HCT116 (cell line): ENCODE measurements at regions not wholly inside any gene's neighbourhood (a gene's known extent, or its start where the extent isn't known, plus 50 kb on each side); places are given as distances from the start of the nearest gene placed in this dataset.

Experiments
- ATAC-seq: fragments of 200-7000 bp; cut with Tn5 transposase; 2 replicates; pipeline ENCODE4 v1.9.1; 2020; ENCODE audit warnings: mild to moderate bottlenecking, moderate library complexity
- BruUV-seq: library from RNA; stranded (reverse); fragments of 400-500 nt; replicated peaks from 2 replicates; lab custom pipeline; 2021; lab: Mats Ljungman, UMichigan
- CTCF ChIA-PET: fragments of 300-600 bp; sonication (Branson Sonifier 250); formaldehyde crosslinking; loops from one replicate; lab custom pipeline; 2021; ENCODE audit warnings: antibody characterized with exemption; lab: Charles Lee
- POLR2A ChIA-PET: fragments of 300-600, 350-600 bp; sonication (Branson Sonifier 250); formaldehyde crosslinking; loops from one replicate; lab custom pipeline; 2021; ENCODE audit warnings: antibody characterized with exemption; lab: Charles Lee
- RAD21 ChIA-PET, 2 experiments: fragments of 300-600 bp; sonication (Branson Sonifier 250); formaldehyde crosslinking; loops; one replicate each; lab custom pipeline; 2023; ENCODE audit warnings: low total read pairs in 2 of 2; ENCODE audit not compliant: uncharacterized antibody in 2 of 2, unreplicated experiment in 2 of 2, low non-redundant PET in 1 of 2; lab: Charles Lee
- DNase-seq: peaks from one replicate; pipeline ENCODE4 v3.0.0-alpha.2; 2010; ENCODE audit warnings: low read depth, low spot score
- H2AFZ ChIP-seq: fragments of 200-600 bp; shearing (Covaris generic), sonication (generic); 2 replicates; pipeline ENCODE4 v1.6.1; 2017; ENCODE audit warnings: low read depth, mixed run types, mixed read lengths, antibody characterized with exemption, low read length; ENCODE audit not compliant: poor library complexity, severe bottlenecking
- H3K27ac ChIP-seq: 2 replicates; pipeline ENCODE4 v1.5.1; 2012; ENCODE audit warnings: low read depth, low read length
- H3K27me3 ChIP-seq: fragments of 200-600 bp; sonication (generic); 2 replicates; pipeline ENCODE4 v1.6.1; 2016; ENCODE audit warnings: mixed run types, low read length, mixed read lengths; ENCODE audit not compliant: insufficient read depth
- H3K36me3 ChIP-seq, 2 experiments: fragments of 200-500 bp in 1 of 2; fragments of 200-600 bp in 1 of 2; sonication (Bioruptor generic) in 1 of 2; sonication (generic) in 1 of 2; 2 replicates each; pipeline versions ENCODE4 v1.5.1 to v1.6.1; 2014 to 2016; ENCODE audit warnings: low read length in 2 of 2, inconsistent platforms in 1 of 2, mixed read lengths in 1 of 2, mixed run types in 1 of 2; ENCODE audit not compliant: insufficient read depth in 2 of 2, control insufficient read depth in 1 of 2
- H3K4me1 ChIP-seq, 2 experiments: fragments of 200-600 bp in 1 of 2; sonication (generic) in 1 of 2; 2 replicates each; pipeline versions ENCODE4 v1.5.1 to v1.6.1; 2012 to 2017; ENCODE audit warnings: low read length in 2 of 2, inconsistent platforms in 1 of 2, mild to moderate bottlenecking in 1 of 2, mixed read lengths in 1 of 2, mixed run types in 1 of 2, moderate library complexity in 1 of 2; ENCODE audit not compliant: insufficient read depth in 2 of 2, control insufficient read depth in 1 of 2
- H3K4me2 ChIP-seq: fragments of 200-600 bp; sonication (generic); 2 replicates; pipeline ENCODE4 v1.6.1; 2017; ENCODE audit warnings: mixed run types, low read length, mixed read lengths
- H3K4me3 ChIP-seq, 2 experiments: fragments of 200-600 bp in 1 of 2; sonication (generic) in 1 of 2; replicated peaks in 1 of 2; 2 replicates each; pipeline ENCODE4 v1.5.1; 2011 to 2016; ENCODE audit warnings: low read length in 2 of 2, control low read depth in 1 of 2, low read depth in 1 of 2, mild to moderate bottlenecking in 1 of 2, mixed read lengths in 1 of 2, mixed run types in 1 of 2
- H3K79me2 ChIP-seq: fragments of 200-600 bp; sonication (generic); 2 replicates; pipeline ENCODE4 v1.6.1; 2017; ENCODE audit warnings: mild to moderate bottlenecking, mixed run types, low read length, moderate library complexity, mixed read lengths; ENCODE audit not compliant: insufficient read depth
- H3K9ac ChIP-seq: fragments of 200-600 bp; sonication (generic); 2 replicates; pipeline ENCODE4 v1.6.1; 2016; ENCODE audit warnings: low read length, mixed read lengths
- H3K9me2 ChIP-seq: fragments of 200-600 bp; sonication (generic), shearing (Covaris generic); 2 replicates; pipeline ENCODE4 v1.6.1; 2017; ENCODE audit warnings: mixed run types, mild to moderate bottlenecking, moderate library complexity; ENCODE audit not compliant: insufficient read depth
- H3K9me3 ChIP-seq, 2 experiments: fragments of 200-500 bp in 1 of 2; fragments of 200-600 bp in 1 of 2; sonication (Bioruptor generic) in 1 of 2; sonication (generic) in 1 of 2; 2 replicates each; pipeline ENCODE4 v1.6.1; 2014 to 2017; ENCODE audit warnings: low read length in 2 of 2, mixed read lengths in 2 of 2, inconsistent platforms in 1 of 2, low read depth in 1 of 2, mild to moderate bottlenecking in 1 of 2, mixed run types in 1 of 2, moderate library complexity in 1 of 2; ENCODE audit not compliant: control insufficient read depth in 1 of 2, insufficient read depth in 1 of 2
- H4K20me1 ChIP-seq: fragments of 200-600 bp; sonication (generic), shearing (Covaris generic); 2 replicates; pipeline ENCODE4 v1.6.1; 2017; ENCODE audit warnings: mixed run types, mild to moderate bottlenecking, moderate library complexity; ENCODE audit not compliant: insufficient read depth
- EZH2 ChIP-seq: fragments of 200-600 bp; sonication (generic); IDR thresholded peaks from 2 replicates; pipeline ENCODE4 v1.6.1; 2017; ENCODE audit warnings: antibody characterized with exemption, mixed run types
- FOSL1 ChIP-seq: IDR thresholded peaks from 2 replicates; pipeline ENCODE4 v1.6.1; 2012; ENCODE audit warnings: low read depth
- MAX ChIP-seq: IDR thresholded peaks from 2 replicates; pipeline ENCODE4 v1.6.1; 2012
- POLR2A ChIP-seq: IDR thresholded peaks from 2 replicates; pipeline ENCODE4 v1.7.0; 2011; ENCODE audit warnings: borderline replicate concordance; ENCODE audit not compliant: insufficient read depth, insufficient read length; ENCODE audit errors: extremely low read depth
- SP1 ChIP-seq: IDR thresholded peaks from 2 replicates; pipeline ENCODE4 v1.6.1; 2012; ENCODE audit warnings: low read depth
- TCF7L2 ChIP-seq: IDR thresholded peaks from 2 replicates; pipeline ENCODE4 v1.7.0; 2011; ENCODE audit warnings: borderline replicate concordance, inconsistent platforms; ENCODE audit not compliant: insufficient read depth, insufficient read length; ENCODE audit errors: extremely low read depth
- YY1 ChIP-seq: IDR thresholded peaks from 2 replicates; pipeline ENCODE4 v1.6.1; 2011; ENCODE audit warnings: low read length, low read depth, moderate library complexity, mild to moderate bottlenecking; ENCODE audit not compliant: insufficient replicate concordance; ENCODE audit errors: extremely low read depth
- ZBTB33 ChIP-seq: IDR thresholded peaks from 2 replicates; pipeline ENCODE4 v1.6.1; 2011; ENCODE audit warnings: mild to moderate bottlenecking, low read length, moderate library complexity; ENCODE audit not compliant: insufficient replicate concordance; ENCODE audit errors: extremely low read depth
- intact Hi-C: fragments of 100-400 bp; cut with micrococcal nuclease; formaldehyde crosslinking; loops from 2 replicates; pipeline ENCODE4 v1.10.0; 2022

GRCh38 chr15:29535952-29536351 is 266.3 kb upstream of the NSMCE3 start:
- DNase-seq, result no peak
- ATAC-seq, result no peak
- Histone ChIP-seq H3K9me2 (no peaks in the 10 kb centered on the region), H3K4me2 (no peak overlapping the region), H3K27ac (no peak overlapping the region), H3K4me1 (no peaks in the 10 kb centered on the region), H3K9ac (no peak overlapping the region), H2AFZ (no peak overlapping the region), H4K20me1 (no peaks in the 10 kb centered on the region), H3K36me3 (no peaks in the 10 kb centered on the region), H3K27me3 (peaks cover 38% of the 10 kb centered on the region), H3K4me3 (no peak overlapping the region), H3K79me2 (no peaks in the 10 kb centered on the region)
- intact Hi-C loops, result no loop called here
- POLR2A ChIA-PET, result no interaction called here
- BruUV-seq, result no TSS peak
- CTCF ChIA-PET, result no interaction called here
- no peak for TF ChIP-seq YY1
- TF ChIP-seq FOSL1, result no peak
- no peak for TF ChIP-seq SP1
- TF ChIP-seq, all 23 proteins: peak for 0
- RAD21 ChIA-PET, result no interaction called here
- no peaks in the 10 kb centered on the region for H3K9me3 ChIP-seq

GRCh38 chr15:29534378-29534777 is 264.8 kb upstream of the NSMCE3 start:
- Histone ChIP-seq H2AFZ (no peak overlapping the region), H3K27ac (no peak overlapping the region), H3K4me2 (no peak overlapping the region), H3K9me3 (no peaks in the 10 kb centered on the region), H3K27me3 (peaks cover 28% of the 10 kb centered on the region), H3K9me2 (no peaks in the 10 kb centered on the region), H3K36me3 (no peaks in the 10 kb centered on the region), H4K20me1 (no peaks in the 10 kb centered on the region), H3K9ac (no peak overlapping the region), H3K79me2 (no peaks in the 10 kb centered on the region), H3K4me1 (no peaks in the 10 kb centered on the region), H3K4me3 (no peak overlapping the region)
- intact Hi-C loops, result no loop called here
- ATAC-seq (no peak), DNase-seq (no peak)
- RAD21 ChIA-PET, result interaction anchor here in 1 of 2 experiments (0.7 kb wide), 1 partner anchor 216 kb away, joined by 6 read pairs; no protein-coding TSS in a partner anchor
- no TSS peak for BruUV-seq
- CTCF ChIA-PET, result no interaction called here
- POLR2A ChIA-PET, result no interaction called here
- no peak for TF ChIP-seq TCF7L2
- TF ChIP-seq SP1, result no peak
- TF ChIP-seq ZBTB33, result no peak
- TF ChIP-seq MAX, result no peak
- TF ChIP-seq POLR2A, result no peak
- no peak for TF ChIP-seq EZH2
